GM12878 (cell line): ENCODE measurements at regions not wholly inside any gene's neighbourhood (a gene's known extent, or its start where the extent isn't known, plus 50 kb on each side); places are given as distances from the start of the nearest gene placed in this dataset.
"Not testable (repeated sequence)": the region's sequence is repeated elsewhere in the genome, so short reads cannot be mapped to it uniquely, and the experiment has no call there.

Source experiments
- ATAC-seq: fragments of 200-7000 bp; cut with Tn5 transposase; 3 replicates; pipeline ENCODE4 v1.9.1; 2020; ENCODE audit warnings: mild to moderate bottlenecking, moderate library complexity
- BruUV-seq: library from RNA; stranded (reverse); fragments of 400-500 nt; replicated peaks from 2 replicates; lab custom pipeline; 2021; lab: Mats Ljungman, UMichigan
- CTCF ChIA-PET: fragments of 300-600 bp; sonication (Branson Sonifier 250); formaldehyde crosslinking; extraction: SDS; loops from one replicate; lab custom pipeline; 2021; ENCODE audit warnings: inconsistent platforms; lab: Yijun Ruan, JAX
- POLR2A ChIA-PET: fragments of 350-600 bp; formaldehyde crosslinking; extraction: SDS; loops from one replicate; lab custom pipeline; 2021; ENCODE audit warnings: inconsistent platforms; lab: Charles Lee
- RAD21 ChIA-PET: fragments of 300-600 bp; sonication (Branson Sonifier 250); formaldehyde crosslinking; loops from one replicate; lab custom pipeline; 2023; ENCODE audit warnings: antibody characterized with exemption; ENCODE audit not compliant: unreplicated experiment; lab: Charles Lee
- SMC1A ChIA-PET: fragments of 300-600 bp; sonication (Branson Sonifier 250); formaldehyde crosslinking; loops from one replicate; lab custom pipeline; 2023; ENCODE audit not compliant: unreplicated experiment, uncharacterized antibody; lab: Charles Lee
- DNase-seq: peaks from one replicate; pipeline ENCODE4 v3.0.0-alpha.2; 2011; ENCODE audit warnings: low read depth, low spot score
- FAIRE-seq: peaks from 3 replicates; lab custom pipeline; 2011; peaks lifted over from hg19 to GRCh38; lab: Jason Lieb, UNC
- H2AFZ ChIP-seq: 2 replicates; pipeline ENCODE4 v1.6.0; 2011; ENCODE audit warnings: low read depth, low read length, control low read depth; ENCODE audit not compliant: control insufficient read depth
- H3K27ac ChIP-seq: 2 replicates; pipeline ENCODE4 v1.5.1; 2011; ENCODE audit warnings: control low read depth; ENCODE audit not compliant: control insufficient read depth, insufficient read depth
- H3K27me3 ChIP-seq, 2 experiments: replicated peaks in 1 of 2; 2 replicates each; pipeline versions ENCODE4 v1.6.0 to v1.6.1; 2011; ENCODE audit warnings: low read length in 1 of 2; ENCODE audit not compliant: control insufficient read depth in 2 of 2, insufficient read depth in 2 of 2
- H3K36me3 ChIP-seq, 2 experiments: 2 replicates each; pipeline ENCODE4 v1.5.1; 2011; ENCODE audit warnings: low read length in 1 of 2; ENCODE audit not compliant: control insufficient read depth in 2 of 2, insufficient read depth in 2 of 2
- H3K4me1 ChIP-seq: 2 replicates; pipeline ENCODE4 v1.6.1; 2011; ENCODE audit warnings: mild to moderate bottlenecking, low read length, moderate library complexity, mixed read lengths; ENCODE audit not compliant: control insufficient read depth, insufficient read depth
- H3K4me2 ChIP-seq: 2 replicates; pipeline ENCODE4 v1.6.0; 2011; ENCODE audit warnings: control low read depth; ENCODE audit not compliant: control insufficient read depth, insufficient read depth
- H3K4me3 ChIP-seq: fragments of 200-600 bp; sonication (generic); 2 replicates; pipeline ENCODE4 v1.5.1; 2016
- H3K79me2 ChIP-seq: 2 replicates; pipeline ENCODE4 v1.6.0; 2011; ENCODE audit warnings: low read length; ENCODE audit not compliant: control insufficient read depth, insufficient read depth
- H3K9ac ChIP-seq: 2 replicates; pipeline ENCODE4 v1.8.0; 2011; ENCODE audit warnings: low read length, control low read depth, mixed read lengths; ENCODE audit not compliant: control insufficient read depth, insufficient read depth
- H3K9me3 ChIP-seq: replicated peaks from 3 replicates; pipeline ENCODE4 v1.5.1; 2011; ENCODE audit warnings: mild to moderate bottlenecking, low read length; ENCODE audit not compliant: control insufficient read depth, insufficient read depth
- H4K20me1 ChIP-seq: 2 replicates; pipeline ENCODE4 v1.6.0; 2011; ENCODE audit not compliant: control insufficient read depth, insufficient read depth
- BRCA1 ChIP-seq: IDR thresholded peaks from 2 replicates; pipeline ENCODE4 v1.6.1; 2011; ENCODE audit warnings: low read depth, low read length, improper control_type of control experiment
- FOXM1 ChIP-seq: IDR thresholded peaks from 2 replicates; pipeline ENCODE4 v1.6.1; 2012; ENCODE audit warnings: low read depth, mild to moderate bottlenecking, inconsistent platforms, low read length, moderate library complexity
- HDGF ChIP-seq: fragments of 450-650 bp; IDR thresholded peaks from 2 replicates; pipeline ENCODE4 v1.6.1; 2016; ENCODE audit warnings: antibody characterized with exemption
- NR2C1 ChIP-seq: fragments of 450-650 bp; IDR thresholded peaks from 2 replicates; pipeline ENCODE4 v1.6.1; 2017; ENCODE audit warnings: antibody characterized with exemption, mild to moderate bottlenecking, moderate library complexity
- SPI1 ChIP-seq: IDR thresholded peaks from 2 replicates; pipeline ENCODE4 v1.6.1; 2011; ENCODE audit warnings: low read depth, mild to moderate bottlenecking, low read length, moderate library complexity, borderline replicate concordance; ENCODE audit not compliant: insufficient read depth
- YY1 ChIP-seq: IDR thresholded peaks from 2 replicates; pipeline ENCODE4 v1.6.1; 2011; ENCODE audit warnings: low read depth, mild to moderate bottlenecking, low read length
- ZNF687 ChIP-seq: fragments of 450-650 bp; IDR thresholded peaks from 2 replicates; pipeline ENCODE4 v1.6.1; 2017; ENCODE audit warnings: mild to moderate bottlenecking, moderate library complexity
- WGBS: methylation state at CpG from one replicate; pipeline ENCODE4 v1.1.6; 2016; ENCODE audit warnings: low lambda C conversion rate; ENCODE audit not compliant: insufficient replicate concordance, insufficient coverage; ENCODE audit errors: missing lambda C conversion rate; 5-methylcytosine and 5-hydroxymethylcytosine counted together
- in situ Hi-C: fragments of 300-500 bp; cut with MboI; formaldehyde crosslinking; loops from 9 replicates; pipeline ENCODE4 v1.14.3; 2018; ENCODE audit warnings: mixed read lengths
- intact Hi-C: fragments of 100-400 bp; cut with micrococcal nuclease; formaldehyde crosslinking; loops from one replicate; pipeline ENCODE4 v1.14.2; 2022; ENCODE audit not compliant: unreplicated experiment

GRCh38 chr4:138460477-138461414, 218.6 kb upstream of the SLC7A11 start (continued):
- TF ChIP-seq ZNF687 (no peak), SPI1 (no peak), BRCA1 (no peak), HDGF (no peak), YY1 (no peak), NR2C1 (no peak)

- 23% methylated on average over 3 of the region's 3 CpGs for WGBS
- Histone ChIP-seq H3K27me3 (no peaks in the 10 kb centered on the region), H3K4me1 (no peaks in the 10 kb centered on the region), H4K20me1 (no peaks in the 10 kb centered on the region), H3K4me2 (no peak overlapping the region), H3K4me3 (no peak overlapping the region), H3K9ac (no peak overlapping the region), H2AFZ (no peak overlapping the region), H3K27ac (no peak overlapping the region), H3K79me2 (no peaks in the 10 kb centered on the region), H3K36me3 (no peaks in the 10 kb centered on the region), H3K9me3 (no peaks in the 10 kb centered on the region)
- RAD21 ChIA-PET, result no interaction called here
- in situ Hi-C loops, result no loop called here
- no peak for TF ChIP-seq FOXM1
- POLR2A ChIA-PET, result no interaction called here
- CTCF ChIA-PET, result interaction anchor here (1.2 kb wide), 1 partner anchor 10 kb away, joined by 3 read pairs; no protein-coding TSS in a partner anchor
- no TSS peak for BruUV-seq
- DNase-seq (no peak), ATAC-seq (no peak), FAIRE-seq (no peak)
- SMC1A ChIA-PET, result no interaction called here
- intact Hi-C loops, result no loop called here
Observed at GRCh38 chr4:138458751-138459150, 216.6 kb upstream of the SLC7A11 start.

GRCh38 chr4:138456349-138456748, 214.2 kb upstream of the SLC7A11 start:
- FAIRE-seq, H3K79me2 ChIP-seq, H3K9ac ChIP-seq, H2AFZ ChIP-seq, SMC1A ChIA-PET, CTCF ChIA-PET, H3K36me3 ChIP-seq, H3K4me1 ChIP-seq, H3K4me3 ChIP-seq, H3K27me3 ChIP-seq, RAD21 ChIA-PET, H3K4me2 ChIP-seq, H3K27ac ChIP-seq, H3K9me3 ChIP-seq, intact Hi-C loops, in situ Hi-C loops, POLR2A ChIA-PET, ATAC-seq, BruUV-seq, H4K20me1 ChIP-seq, DNase-seq: not testable (repeated sequence)
- WGBS, result 44% methylated on average over 2 of the region's 2 CpGs
